Vagina (tissue), 2 donors: ENCODE measurements at regions not wholly inside any gene's neighbourhood (a gene's known extent, or its start where the extent isn't known, plus 50 kb on each side); places are given as distances from the start of the nearest gene placed in this dataset.
"Not testable (repeated sequence)": the region's sequence is repeated elsewhere in the genome, so short reads cannot be mapped to it uniquely, and the experiment has no call there.

Experiments
- CTCF ChIP-seq, 3 experiments: fragments of 450-650 bp in 2 of 3; fragments of 200-600 bp in 1 of 3; sonication (generic) in 1 of 3; IDR thresholded peaks; one replicate each; pipeline ENCODE4 v1.5.1; 2017 to 2019; ENCODE audit warnings: antibody characterized with exemption in 3 of 3, mild to moderate bottlenecking in 2 of 3, moderate library complexity in 2 of 3
- POLR2A ChIP-seq, 2 donors: fragments of 450-650 bp; IDR thresholded peaks; one replicate each; pipeline ENCODE4 v1.6.1; 2017; ENCODE audit warnings: antibody characterized with exemption in 2 of 2, mild to moderate bottlenecking in 2 of 2, moderate library complexity in 2 of 2
- POLR2AphosphoS5 ChIP-seq, 2 donors: sonication (generic); formaldehyde crosslinking; IDR thresholded peaks; one replicate each; pipeline ENCODE4 v1.9.0; 2017; ENCODE audit warnings: antibody characterized with exemption in 2 of 2, mild to moderate bottlenecking in 2 of 2, low read depth in 1 of 2; ENCODE audit not compliant: insufficient read depth in 1 of 2

- TF ChIP-seq CTCF (IDR thresholded peaks at IDR 0.05); POLR2A (IDR thresholded peaks at IDR 0.05); POLR2AphosphoS5 (IDR thresholded peaks at IDR 0.05; ENCODE audit: insufficient read depth in 1 of 2, low read depth in 1 of 2): not testable (repeated sequence)
Observed at GRCh38 chr2:59326581-59327365, 1085.6 kb upstream of the FANCL start.
